ENCODE measurements at regions not wholly inside any gene's neighbourhood (a gene's known extent, or its start where the extent isn't known, plus 50 kb on each side); places are given as distances from the start of the nearest gene placed in this dataset.
"Not testable (repeated sequence)": the region's sequence is repeated elsewhere in the genome, so short reads cannot be mapped to it uniquely, and the experiment has no call there.

GRCh38 chr13:49859560-49859959 lies 67.1 kb upstream of the KPNA3 start:
- DNase-seq, result peak; percentile 89
- H3K27ac ChIP-seq, result peak overlapping the region; percentile 90
- H3K4me3 ChIP-seq (ENCODE audit: low read depth, low read length), result no peak overlapping the region
- H3K27me3 ChIP-seq (replicated peaks), result no peaks in the 10 kb centered on the region
- H3K36me3 ChIP-seq (replicated peaks), result no peaks in the 10 kb centered on the region
- no peak for TF ChIP-seq CTCF (IDR thresholded peaks at IDR 0.05; ENCODE audit: low read depth, low read length, missing control alignments)
- in situ Hi-C loops (cut with HindIII; ENCODE audit: low pct_ligation_motif_present, low sequenced_read_pairs), result no loop called here

GRCh38 chr13:49858178-49858856 lies 65.8 kb upstream of the KPNA3 start:
- Histone ChIP-seq H3K36me3 (replicated peaks) (no peaks in the 10 kb centered on the region), H3K4me3 (ENCODE audit: low read depth, low read length) (no peak overlapping the region), H3K27ac (peak overlapping the region; percentile 90), H3K27me3 (replicated peaks) (no peaks in the 10 kb centered on the region)
- peak; percentile 95 for DNase-seq
- in situ Hi-C loops (cut with HindIII; ENCODE audit: low pct_ligation_motif_present, low sequenced_read_pairs), result no loop called here
- TF ChIP-seq CTCF (IDR thresholded peaks at IDR 0.05; ENCODE audit: low read depth, low read length, missing control alignments), result no peak

- no peak for TF ChIP-seq CTCF (IDR thresholded peaks at IDR 0.05; ENCODE audit: low read depth, low read length, missing control alignments)
- no peak for DNase-seq
- in situ Hi-C loops (cut with HindIII; ENCODE audit: low pct_ligation_motif_present, low sequenced_read_pairs), result no loop called here
- Histone ChIP-seq H3K27ac (no peak overlapping the region), H3K27me3 (replicated peaks) (no peaks in the 10 kb centered on the region), H3K36me3 (replicated peaks) (no peaks in the 10 kb centered on the region), H3K4me3 (ENCODE audit: low read depth, low read length) (no peak overlapping the region)
These were observed 63.4 kb upstream of the KPNA3 start for GRCh38 chr13:49855930-49856329.

GRCh38 chr13:49853535-49853934 lies 61.1 kb upstream of the KPNA3 start:
- H3K4me3 ChIP-seq (ENCODE audit: low read depth, low read length), result no peak overlapping the region
- no peak for DNase-seq
- in situ Hi-C loops (cut with HindIII; ENCODE audit: low pct_ligation_motif_present, low sequenced_read_pairs), result no loop called here
- TF ChIP-seq CTCF (IDR thresholded peaks at IDR 0.05; ENCODE audit: low read depth, low read length, missing control alignments), result no peak
- no peak overlapping the region for H3K27ac ChIP-seq
- H3K27me3 ChIP-seq (replicated peaks), result no peaks in the 10 kb centered on the region
- H3K36me3 ChIP-seq (replicated peaks), result no peaks in the 10 kb centered on the region

- H3K4me3 ChIP-seq (ENCODE audit: low read depth, low read length); H3K27ac ChIP-seq; DNase-seq; in situ Hi-C loops (cut with HindIII; ENCODE audit: low pct_ligation_motif_present, low sequenced_read_pairs); H3K27me3 ChIP-seq (replicated peaks); H3K36me3 ChIP-seq (replicated peaks): not testable (repeated sequence)
These were observed 60.0 kb upstream of the KPNA3 start for GRCh38 chr13:49852460-49852859.

- DNase-seq, result no peak
- no peak for TF ChIP-seq CTCF (IDR thresholded peaks at IDR 0.05; ENCODE audit: low read depth, low read length, missing control alignments)
- Histone ChIP-seq H3K27me3 (replicated peaks) (no peaks in the 10 kb centered on the region), H3K27ac (no peak overlapping the region), H3K36me3 (replicated peaks) (no peaks in the 10 kb centered on the region), H3K4me3 (ENCODE audit: low read depth, low read length) (no peak overlapping the region)
- in situ Hi-C loops (cut with HindIII; ENCODE audit: low pct_ligation_motif_present, low sequenced_read_pairs), result no loop called here
These were observed 51.7 kb upstream of the KPNA3 start for GRCh38 chr13:49844181-49844580.

All from brain microvascular endothelial cell (primary cell).